H9 (cell line): ENCODE measurements at regions not wholly inside any gene's neighbourhood (a gene's known extent, or its start where the extent isn't known, plus 50 kb on each side); places are given as distances from the start of the nearest gene placed in this dataset.

Experiments
- DNase-seq: peaks from one replicate; pipeline ENCODE4 v3.0.0-alpha.2; 2017
- H2AFZ ChIP-seq: one replicate; pipeline ENCODE4 v1.6.1; 2013; ENCODE audit warnings: mild to moderate bottlenecking, low read length, control low read depth, moderate library complexity
- H2AK5ac ChIP-seq: 2 replicates; pipeline ENCODE4 v1.6.1; 2013; ENCODE audit warnings: low read length, control low read depth, mixed read lengths; ENCODE audit not compliant: insufficient read length
- H2BK120ac ChIP-seq: one replicate; pipeline ENCODE4 v1.6.1; 2013; ENCODE audit warnings: low read depth, mild to moderate bottlenecking, low read length, control low read depth, inconsistent platforms; ENCODE audit not compliant: poor library complexity, severe bottlenecking
- H2BK12ac ChIP-seq: 2 replicates; pipeline ENCODE4 v1.6.1; 2013; ENCODE audit warnings: low read length, control low read depth, mixed read lengths, low read depth; ENCODE audit not compliant: insufficient read length
- H2BK15ac ChIP-seq: 2 replicates; pipeline ENCODE4 v1.6.1; 2013; ENCODE audit warnings: low read depth, low read length, control low read depth
- H2BK20ac ChIP-seq: one replicate; pipeline ENCODE4 v1.6.1; 2013; ENCODE audit warnings: low read depth, mild to moderate bottlenecking, low read length, control low read depth, inconsistent platforms; ENCODE audit not compliant: poor library complexity, severe bottlenecking
- H2BK5ac ChIP-seq: 2 replicates; pipeline ENCODE4 v1.6.1; 2013; ENCODE audit warnings: low read length, control low read depth, mixed read lengths; ENCODE audit not compliant: insufficient read length
- H3K14ac ChIP-seq: 2 replicates; pipeline ENCODE4 v1.6.1; 2013; ENCODE audit warnings: low read length, control low read depth; ENCODE audit not compliant: insufficient read depth
- H3K18ac ChIP-seq: 2 replicates; pipeline ENCODE4 v1.6.1; 2013; ENCODE audit warnings: low read depth, mild to moderate bottlenecking, mixed read lengths, low read length, control low read depth; ENCODE audit not compliant: insufficient read length
- H3K23ac ChIP-seq: 2 replicates; pipeline ENCODE4 v1.6.1; 2013; ENCODE audit warnings: low read length, control low read depth, mixed read lengths, low read depth; ENCODE audit not compliant: insufficient read length
- H3K23me2 ChIP-seq: 2 replicates; pipeline ENCODE4 v1.6.1; 2013; ENCODE audit warnings: low read depth, mild to moderate bottlenecking, mixed read lengths, low read length, control low read depth; ENCODE audit not compliant: insufficient read length, poor library complexity, severe bottlenecking
- H3K27ac ChIP-seq: 2 replicates; pipeline ENCODE4 v1.5.1; 2013; ENCODE audit warnings: low read length, control low read depth, mixed read lengths, low read depth; ENCODE audit not compliant: insufficient read length
- H3K27me3 ChIP-seq: 2 replicates; pipeline ENCODE4 v1.6.1; 2013; ENCODE audit warnings: low read length, control low read depth, inconsistent platforms; ENCODE audit not compliant: insufficient read depth
- H3K4ac ChIP-seq: 2 replicates; pipeline ENCODE4 v1.6.1; 2013; ENCODE audit warnings: low read depth, mild to moderate bottlenecking, control low read depth, inconsistent platforms, low read length, moderate library complexity
- H3K4me1 ChIP-seq: 2 replicates; pipeline ENCODE4 v1.6.1; 2013; ENCODE audit warnings: low read length, control low read depth, inconsistent platforms; ENCODE audit not compliant: insufficient read depth
- H3K4me2 ChIP-seq: 2 replicates; pipeline ENCODE4 v1.6.1; 2013; ENCODE audit warnings: low read length, control low read depth, mixed read lengths; ENCODE audit not compliant: insufficient read length, insufficient read depth
- H3K56ac ChIP-seq: 2 replicates; pipeline ENCODE4 v1.6.1; 2013; ENCODE audit warnings: low read depth, mild to moderate bottlenecking, mixed read lengths, low read length, control low read depth; ENCODE audit not compliant: insufficient read length
- H3K79me1 ChIP-seq: 2 replicates; pipeline ENCODE4 v1.6.1; 2013; ENCODE audit warnings: low read depth, mild to moderate bottlenecking, moderate library complexity, low read length, control low read depth, inconsistent platforms; ENCODE audit not compliant: insufficient read depth, poor library complexity, severe bottlenecking
- H3K79me2 ChIP-seq: 2 replicates; pipeline ENCODE4 v1.6.1; 2013; ENCODE audit warnings: low read length, control low read depth, inconsistent platforms; ENCODE audit not compliant: insufficient read depth
- H3K9ac ChIP-seq: 2 replicates; pipeline ENCODE4 v1.6.1; 2013; ENCODE audit warnings: low read length, control low read depth, mixed read lengths; ENCODE audit not compliant: insufficient read length; ENCODE audit errors: extremely low read depth
- H3K9me3 ChIP-seq: one replicate; pipeline ENCODE4 v1.6.1; 2013; ENCODE audit warnings: low read depth, low read length, inconsistent platforms; ENCODE audit not compliant: control insufficient read depth
- H3T11ph ChIP-seq: one replicate; pipeline ENCODE4 v1.6.1; 2013; ENCODE audit warnings: mild to moderate bottlenecking, low read length, control low read depth, inconsistent platforms
- H4K20me1 ChIP-seq: one replicate; pipeline ENCODE4 v1.6.1; 2013; ENCODE audit not compliant: control insufficient read depth, insufficient read length, insufficient read depth
- H4K5ac ChIP-seq: 2 replicates; pipeline ENCODE4 v1.6.1; 2013; ENCODE audit warnings: low read depth, mild to moderate bottlenecking, mixed read lengths, low read length, control low read depth; ENCODE audit not compliant: insufficient read length
- H4K8ac ChIP-seq: replicated peaks from 2 replicates; pipeline ENCODE4 v1.6.1; 2013; ENCODE audit warnings: low read length, control low read depth, mixed read lengths, low read depth; ENCODE audit not compliant: insufficient read length
- H4K91ac ChIP-seq: 2 replicates; pipeline ENCODE4 v1.6.1; 2013; ENCODE audit warnings: low read depth, mild to moderate bottlenecking, moderate library complexity, mixed read lengths, low read length, control low read depth; ENCODE audit not compliant: insufficient read length
- H3K27ac Mint-ChIP-seq, 3 experiments: 2 replicates in 2 of 3; 3 replicates in 1 of 3; pipeline ENCODE4 v1.8.0; 2020 to 2021; ENCODE audit warnings: mixed read lengths in 3 of 3, mild to moderate bottlenecking in 1 of 3, moderate library complexity in 1 of 3
- H3K27me3 Mint-ChIP-seq: 2 replicates; pipeline ENCODE4 v1.8.0; 2021; ENCODE audit warnings: low read depth, mild to moderate bottlenecking, moderate library complexity, mixed read lengths
- H3K36me3 Mint-ChIP-seq, 3 experiments: 2 replicates in 2 of 3; 3 replicates in 1 of 3; pipeline ENCODE4 v1.8.0; 2020 to 2021; ENCODE audit warnings: low read depth in 3 of 3, mixed read lengths in 3 of 3; ENCODE audit not compliant: insufficient read depth in 1 of 3
- H3K4me1 Mint-ChIP-seq, 2 experiments: 2 replicates each; pipeline ENCODE4 v1.8.0; 2020; ENCODE audit warnings: mixed read lengths in 2 of 2
- H3K4me3 Mint-ChIP-seq, 2 experiments: 2 replicates in 1 of 2; 3 replicates in 1 of 2; pipeline ENCODE4 v1.8.0; 2020 to 2021; ENCODE audit warnings: mild to moderate bottlenecking in 2 of 2, mixed read lengths in 2 of 2, moderate library complexity in 1 of 2
- H3K9me3 Mint-ChIP-seq, 2 experiments: 2 replicates in 1 of 2; 3 replicates in 1 of 2; pipeline ENCODE4 v1.8.0; 2020; ENCODE audit warnings: mild to moderate bottlenecking in 2 of 2, mixed read lengths in 2 of 2, moderate library complexity in 1 of 2
- CTCF ChIP-seq: fragments of 200-600 bp; sonication (generic); conservative IDR thresholded peaks from 3 replicates; pipeline ENCODE4 v1.8.0; 2021; ENCODE audit warnings: antibody characterized with exemption, mild to moderate bottlenecking
- WGBS: extraction: QIAGEN DNeasy Blood & Tissue Kit; methylation state at CpG from one replicate; pipeline ENCODE4 v1.1.7; 2013; ENCODE audit warnings: missing lambda C conversion rate, low lambda C conversion rate, mixed read lengths; ENCODE audit not compliant: insufficient read length; ENCODE audit errors: extremely low coverage; 5-methylcytosine and 5-hydroxymethylcytosine counted together

DNA sequence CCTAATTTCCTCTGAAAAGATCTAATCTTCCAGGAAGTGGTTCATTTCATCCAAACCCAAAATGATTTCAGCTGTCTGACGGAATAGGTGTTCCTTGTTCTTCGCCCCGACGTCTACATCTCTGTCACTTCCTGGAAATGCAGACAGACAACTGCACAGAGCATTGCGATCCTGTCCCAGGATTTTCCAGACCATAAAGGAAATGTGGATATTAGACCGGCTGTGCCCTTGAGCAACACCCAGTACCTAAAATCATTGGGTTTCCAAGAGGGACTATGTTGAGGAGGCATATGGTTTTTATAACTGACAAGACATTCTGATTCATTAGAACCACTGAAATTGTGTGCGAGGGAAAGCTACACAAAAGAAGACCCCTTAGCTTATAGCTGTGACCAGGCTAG, 74.2 kb downstream of the MSX2 start:
- Histone ChIP-seq H3K4ac (no peak overlapping the region), H2BK5ac (no peak overlapping the region), H2BK120ac (no peak overlapping the region), H4K20me1 (no peaks in the 10 kb centered on the region), H3K27ac (no peak overlapping the region), H4K91ac (no peak overlapping the region), H3K79me1 (no peaks in the 10 kb centered on the region), H3K4me2 (no peak overlapping the region), H3K14ac (no peak overlapping the region), H3K23ac (no peak overlapping the region), H3K27me3 (no peaks in the 10 kb centered on the region), H4K5ac (no peak overlapping the region), H3K4me1 (no peaks in the 10 kb centered on the region; the same call in 1 of the 2 replicates), H2AFZ (no peak overlapping the region), H3K56ac (no peak overlapping the region), H3K18ac (no peak overlapping the region), H3T11ph (no peak overlapping the region), H2BK20ac (no peak overlapping the region), H4K8ac (no peak overlapping the region), H3K23me2 (peaks cover 2% of the 10 kb centered on the region), H3K79me2 (no peaks in the 10 kb centered on the region), H3K9ac (no peak overlapping the region), H2BK15ac (no peak overlapping the region), H2BK12ac (no peak overlapping the region), H3K9me3 (no peaks in the 10 kb centered on the region), H2AK5ac (no peak overlapping the region)
- Mint-ChIP-seq H3K27ac (no peak overlapping the region), H3K4me1 (peaks cover 7 to 8% of the 10 kb centered on the region in 2 experiments), H3K9me3 (no peaks in the 10 kb centered on the region), H3K27me3 (peaks cover under 1% of the 10 kb centered on the region), H3K36me3 (peaks cover 0 to 2% (median 0%) of the 10 kb centered on the region in 3 experiments; a peak in 1 of 7 replicates), H3K4me3 (no peak overlapping the region)
- no peak for TF ChIP-seq CTCF
- WGBS: no CpG with 5 or more reads among the region's 7 CpGs
- no peak for DNase-seq
